Coronary artery (tissue), 2 donors: ENCODE measurements at regions not wholly inside any gene's neighbourhood (a gene's known extent, or its start where the extent isn't known, plus 50 kb on each side); places are given as distances from the start of the nearest gene placed in this dataset.

Experiments
- DNase-seq: peaks from one replicate; pipeline ENCODE4 v3.0.0-alpha.2; 2017; ENCODE audit warnings: low spot score
- H3K27ac ChIP-seq, 2 donors: fragments of 200-600 bp; sonication (generic); one replicate each; pipeline ENCODE4 v1.5.1; 2016 to 2019
- H3K4me3 ChIP-seq: fragments of 200-600 bp; sonication (generic); 2 replicates; pipeline ENCODE4 v1.5.1; 2016; ENCODE audit warnings: mild to moderate bottlenecking, moderate library complexity
- TF ChIP-seq, protein P1 (sequence below): fragments of 200-600 bp; sonication (generic); IDR thresholded peaks from one replicate; pipeline ENCODE4 v1.5.1; 2019; ENCODE audit warnings: antibody characterized with exemption

DNA sequence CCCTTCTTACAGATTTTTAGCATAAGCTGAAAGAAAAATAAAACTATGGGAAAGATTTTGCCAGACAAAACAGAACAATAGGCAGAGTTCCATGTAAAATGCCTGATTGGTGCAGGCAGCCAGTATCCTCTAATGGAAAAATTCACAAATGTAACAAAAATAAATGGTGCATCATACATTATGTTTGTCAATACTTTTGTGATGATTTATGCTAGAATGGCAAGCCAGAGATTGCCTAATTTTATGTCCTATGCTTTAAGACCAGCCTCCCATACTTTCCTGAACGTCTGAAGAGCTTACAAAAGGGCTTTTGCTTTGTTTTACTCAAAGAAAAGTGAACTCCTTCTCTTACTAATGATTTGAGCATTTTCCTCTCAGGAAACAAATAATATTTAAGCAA is 81.5 kb upstream of the KCNJ15 start:
- no peak for DNase-seq
- H3K4me3 ChIP-seq: no peak overlapping the region
- no peak overlapping the region for H3K27ac ChIP-seq
- TF ChIP-seq, protein P1, sequence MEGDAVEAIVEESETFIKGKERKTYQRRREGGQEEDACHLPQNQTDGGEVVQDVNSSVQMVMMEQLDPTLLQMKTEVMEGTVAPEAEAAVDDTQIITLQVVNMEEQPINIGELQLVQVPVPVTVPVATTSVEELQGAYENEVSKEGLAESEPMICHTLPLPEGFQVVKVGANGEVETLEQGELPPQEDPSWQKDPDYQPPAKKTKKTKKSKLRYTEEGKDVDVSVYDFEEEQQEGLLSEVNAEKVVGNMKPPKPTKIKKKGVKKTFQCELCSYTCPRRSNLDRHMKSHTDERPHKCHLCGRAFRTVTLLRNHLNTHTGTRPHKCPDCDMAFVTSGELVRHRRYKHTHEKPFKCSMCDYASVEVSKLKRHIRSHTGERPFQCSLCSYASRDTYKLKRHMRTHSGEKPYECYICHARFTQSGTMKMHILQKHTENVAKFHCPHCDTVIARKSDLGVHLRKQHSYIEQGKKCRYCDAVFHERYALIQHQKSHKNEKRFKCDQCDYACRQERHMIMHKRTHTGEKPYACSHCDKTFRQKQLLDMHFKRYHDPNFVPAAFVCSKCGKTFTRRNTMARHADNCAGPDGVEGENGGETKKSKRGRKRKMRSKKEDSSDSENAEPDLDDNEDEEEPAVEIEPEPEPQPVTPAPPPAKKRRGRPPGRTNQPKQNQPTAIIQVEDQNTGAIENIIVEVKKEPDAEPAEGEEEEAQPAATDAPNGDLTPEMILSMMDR: no peak

DNA sequence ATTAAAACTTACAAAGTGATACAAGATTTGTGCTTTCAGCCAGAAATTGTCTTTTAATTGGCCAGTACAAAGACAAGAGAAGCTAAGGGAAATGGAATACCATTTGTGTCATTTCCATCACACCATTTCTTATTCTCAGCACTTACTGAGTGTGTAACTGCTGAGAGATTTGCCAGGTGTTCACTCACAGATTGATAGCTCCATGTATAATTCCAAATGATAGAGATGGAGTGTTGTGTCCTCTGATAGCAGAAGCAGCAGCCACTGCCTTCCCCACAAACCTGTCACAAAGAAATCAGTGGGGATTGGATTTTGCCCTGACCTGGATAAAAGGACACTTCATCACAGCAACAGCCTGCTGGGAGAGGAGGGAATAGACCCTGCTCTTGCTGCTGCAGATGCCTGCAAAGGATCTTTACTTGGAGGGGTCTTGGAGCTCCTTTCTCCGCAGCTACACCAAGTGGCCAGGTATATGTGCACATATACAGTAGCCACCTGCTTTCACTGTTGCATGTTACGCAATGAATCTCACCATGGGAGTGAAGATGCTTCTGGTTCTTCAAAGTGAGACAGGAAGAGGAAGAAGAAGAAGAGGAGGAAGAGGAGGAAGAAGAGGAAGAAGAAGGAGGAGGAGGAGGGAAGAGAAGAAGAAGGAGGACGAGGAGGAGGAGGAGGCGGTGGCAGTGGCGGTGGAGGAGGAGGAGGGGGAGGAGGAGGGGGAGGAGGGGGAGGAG is 78.7 kb upstream of the KCNJ15 start:
- no peak overlapping the region for H3K4me3 ChIP-seq
- TF ChIP-seq, protein P1: no peak
- DNase-seq: no peak
- H3K27ac ChIP-seq: no peak overlapping the region

DNA sequence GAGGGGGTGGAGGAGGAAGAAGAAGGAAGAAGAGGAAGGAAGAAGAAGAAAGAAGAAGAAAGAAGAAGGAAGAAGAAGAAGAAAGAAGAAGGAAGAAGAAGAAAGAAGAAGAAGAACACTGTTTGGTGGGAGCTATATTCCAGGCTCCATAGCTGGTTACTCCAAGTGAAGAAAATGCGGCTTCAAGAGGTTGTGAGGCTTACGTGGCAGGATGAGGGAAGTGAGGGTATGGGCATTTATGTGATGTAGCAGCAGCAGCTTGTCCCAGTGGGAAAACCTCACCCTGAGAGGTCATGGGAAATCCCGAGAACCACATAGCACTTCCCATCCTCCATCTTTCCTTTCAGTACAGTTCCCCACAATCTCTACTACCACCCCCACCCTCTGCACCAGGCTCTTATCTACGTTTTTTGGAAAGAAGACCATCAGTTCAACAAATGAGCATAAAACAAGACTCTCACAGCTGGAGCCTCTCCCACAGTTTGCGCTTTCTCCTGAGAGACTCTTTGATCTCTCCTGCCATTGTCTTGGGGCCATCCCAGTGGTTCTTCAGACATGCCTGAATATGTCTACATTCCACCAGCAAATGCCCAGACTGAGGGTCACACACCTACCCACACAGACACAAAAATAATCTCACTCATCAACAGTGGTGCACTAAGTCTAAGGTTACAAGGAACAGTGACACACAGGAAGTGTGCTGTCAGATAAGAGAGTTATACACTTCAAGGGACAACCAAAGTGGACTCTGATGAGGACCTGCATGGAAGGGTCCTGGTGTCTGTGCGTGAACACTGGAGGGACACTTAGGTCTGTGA is 77.9 kb upstream of the KCNJ15 start:
- no peak overlapping the region for H3K27ac ChIP-seq
- no peak for DNase-seq
- TF ChIP-seq, protein P1: no peak
- no peak overlapping the region for H3K4me3 ChIP-seq

DNA sequence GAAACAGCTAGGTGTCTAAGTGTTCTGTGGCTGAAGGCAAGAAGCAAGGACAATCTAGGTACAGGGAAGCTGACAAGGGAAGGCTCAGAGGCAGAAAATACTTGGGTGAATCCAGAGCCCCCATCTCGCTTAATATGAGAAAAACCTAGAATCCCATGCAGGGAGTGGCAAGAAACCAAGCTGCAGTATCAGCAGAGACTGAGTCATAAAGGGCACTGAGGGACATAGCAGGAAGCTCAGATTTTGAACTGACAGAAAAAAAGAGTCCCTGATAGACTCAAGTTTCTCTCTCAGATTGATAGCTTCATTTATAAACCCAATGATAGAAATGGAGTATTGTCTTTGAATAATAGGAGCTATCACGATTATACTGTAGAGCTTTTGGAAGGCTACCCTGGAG is 77.3 kb upstream of the KCNJ15 start:
- no peak for DNase-seq
- no peak overlapping the region for H3K27ac ChIP-seq
- no peak overlapping the region for H3K4me3 ChIP-seq
- TF ChIP-seq, protein P1: no peak

DNA sequence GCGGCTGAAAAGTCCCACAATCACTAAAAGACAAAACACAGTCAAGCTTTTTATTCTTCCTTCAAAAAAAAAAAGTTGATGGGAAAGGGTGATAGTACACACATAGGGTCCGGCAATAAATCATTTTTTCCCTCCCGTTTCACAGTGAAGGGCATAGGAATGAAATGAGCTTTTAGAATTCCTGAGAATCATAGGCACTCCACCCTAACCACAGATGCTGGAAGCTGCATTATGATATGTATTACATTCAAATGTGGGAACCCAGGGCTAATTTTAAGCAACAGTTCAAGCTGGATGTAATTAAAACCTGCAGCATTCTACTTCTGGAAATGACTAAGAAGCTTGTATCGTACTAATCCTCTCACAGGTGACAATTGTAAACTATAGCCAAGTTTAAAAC is 75.7 kb upstream of the KCNJ15 start:
- no peak overlapping the region for H3K27ac ChIP-seq
- no peak for DNase-seq
- TF ChIP-seq, protein P1: no peak

DNA sequence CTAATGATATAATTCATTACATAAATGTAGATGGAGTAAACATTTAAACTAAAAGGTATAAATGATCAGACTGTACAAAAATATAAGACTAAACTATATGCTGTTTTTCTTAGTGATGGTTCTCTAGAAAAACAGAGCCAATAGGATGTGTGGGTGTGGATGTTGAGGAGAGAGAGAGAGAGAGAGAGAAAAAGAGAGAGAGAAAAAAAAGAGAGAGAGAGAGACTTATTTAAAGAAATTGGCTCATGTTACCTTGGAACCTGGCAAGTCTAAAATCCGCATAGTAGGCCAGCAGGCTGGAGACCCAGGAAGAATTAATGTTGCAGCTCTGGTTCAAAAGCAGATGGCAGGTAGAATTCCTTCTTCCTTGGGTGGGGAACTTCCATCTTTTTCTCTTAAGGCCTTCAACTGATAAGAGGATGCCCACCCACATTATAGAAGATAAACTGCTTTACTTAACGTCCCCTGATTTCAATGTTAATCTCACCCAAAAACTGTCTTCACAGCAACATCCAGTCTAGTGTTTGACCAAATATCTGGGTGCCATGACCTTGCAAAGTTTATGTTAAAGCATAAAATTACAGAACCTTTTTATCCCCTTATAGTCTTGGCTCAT is 74.3 kb upstream of the KCNJ15 start:
- no peak for DNase-seq
- H3K27ac ChIP-seq: no peak overlapping the region
- TF ChIP-seq, protein P1: no peak
- H3K4me3 ChIP-seq: no peak overlapping the region

More for the DNA sequence above, 75.7 kb upstream of the KCNJ15 start:
- no peak overlapping the region for H3K4me3 ChIP-seq
